ENCODE measurements at regions not wholly inside any gene's neighbourhood (a gene's known extent, or its start where the extent isn't known, plus 50 kb on each side); places are given as distances from the start of the nearest gene placed in this dataset.

- Mint-ChIP-seq H3K4me3 (no peak overlapping the region), H3K27me3 (ENCODE audit: low read depth) (peaks cover 1% of the 10 kb centered on the region), H3K9me3 (no peaks in the 10 kb centered on the region), H3K4me1 (ENCODE audit: low read depth) (peaks cover 8% of the 10 kb centered on the region), H3K36me3 (ENCODE audit: insufficient read depth) (no peaks in the 10 kb centered on the region)
- no peak for ATAC-seq
- DNase-seq: no peak
Measured at GRCh38 chr7:106606120-106606519, 54.8 kb downstream of the CCDC71L start.

GRCh38 chr7:106604971-106605370 is 56.0 kb downstream of the CCDC71L start:
- H3K9me3 Mint-ChIP-seq: no peaks in the 10 kb centered on the region
- H3K36me3 Mint-ChIP-seq (ENCODE audit: insufficient read depth): no peaks in the 10 kb centered on the region
- no peak for ATAC-seq
- H3K4me3 Mint-ChIP-seq: no peak overlapping the region
- H3K27me3 Mint-ChIP-seq (ENCODE audit: low read depth): no peaks in the 10 kb centered on the region
- H3K4me1 Mint-ChIP-seq (ENCODE audit: low read depth): peaks cover 8% of the 10 kb centered on the region
- no peak for DNase-seq

GRCh38 chr7:106604303-106604924 is 56.5 kb downstream of the CCDC71L start:
- Mint-ChIP-seq H3K27me3 (ENCODE audit: low read depth) (no peaks in the 10 kb centered on the region), H3K36me3 (ENCODE audit: insufficient read depth) (no peaks in the 10 kb centered on the region), H3K9me3 (no peaks in the 10 kb centered on the region), H3K4me1 (ENCODE audit: low read depth) (peaks cover 8% of the 10 kb centered on the region), H3K4me3 (no peak overlapping the region)
- DNase-seq: no peak
- peak; percentile 57 to 78 for ATAC-seq

- ATAC-seq (no peak), DNase-seq (no peak)
- Mint-ChIP-seq H3K4me3 (no peak overlapping the region), H3K9me3 (no peaks in the 10 kb centered on the region), H3K36me3 (ENCODE audit: insufficient read depth) (no peaks in the 10 kb centered on the region), H3K4me1 (ENCODE audit: low read depth) (peaks cover 14% of the 10 kb centered on the region), H3K27me3 (ENCODE audit: low read depth) (no peaks in the 10 kb centered on the region)
Measured at GRCh38 chr7:106603346-106603745, 57.6 kb downstream of the CCDC71L start.

- H3K27me3 Mint-ChIP-seq (ENCODE audit: low read depth): no peaks in the 10 kb centered on the region
- DNase-seq (no peak), ATAC-seq (no peak)
- H3K4me3 Mint-ChIP-seq: no peak overlapping the region
- peaks cover 14% of the 10 kb centered on the region for H3K4me1 Mint-ChIP-seq (ENCODE audit: low read depth)
- H3K9me3 Mint-ChIP-seq: no peaks in the 10 kb centered on the region
- no peaks in the 10 kb centered on the region for H3K36me3 Mint-ChIP-seq (ENCODE audit: insufficient read depth)
Measured at GRCh38 chr7:106602062-106602461, 58.9 kb downstream of the CCDC71L start.

- Mint-ChIP-seq H3K36me3 (ENCODE audit: insufficient read depth) (no peaks in the 10 kb centered on the region), H3K9me3 (no peaks in the 10 kb centered on the region), H3K4me3 (no peak overlapping the region), H3K4me1 (ENCODE audit: low read depth) (peaks cover 14% of the 10 kb centered on the region), H3K27me3 (ENCODE audit: low read depth) (no peaks in the 10 kb centered on the region)
- ATAC-seq: no peak
- DNase-seq: no peak
Measured at GRCh38 chr7:106600569-106601373, 60.2 kb downstream of the CCDC71L start.

- Mint-ChIP-seq H3K27me3 (ENCODE audit: low read depth) (no peaks in the 10 kb centered on the region), H3K4me3 (no peak overlapping the region), H3K9me3 (no peaks in the 10 kb centered on the region), H3K36me3 (ENCODE audit: insufficient read depth) (no peaks in the 10 kb centered on the region), H3K4me1 (ENCODE audit: low read depth) (peaks cover 9% of the 10 kb centered on the region)
- ATAC-seq (no peak), DNase-seq (no peak)
Measured at GRCh38 chr7:106599343-106599698, 61.6 kb downstream of the CCDC71L start.

- DNase-seq (peak; percentile 45), ATAC-seq (peak; percentile 99 to 100)
- Mint-ChIP-seq H3K4me3 (peak overlapping the region; percentile 39), H3K9me3 (no peaks in the 10 kb centered on the region), H3K36me3 (ENCODE audit: insufficient read depth) (no peaks in the 10 kb centered on the region), H3K4me1 (ENCODE audit: low read depth) (peaks cover 6% of the 10 kb centered on the region), H3K27me3 (ENCODE audit: low read depth) (no peaks in the 10 kb centered on the region)
Measured at GRCh38 chr7:106598663-106599342, 62.2 kb downstream of the CCDC71L start.

- no peaks in the 10 kb centered on the region for H3K9me3 Mint-ChIP-seq
- H3K36me3 Mint-ChIP-seq (ENCODE audit: insufficient read depth): no peaks in the 10 kb centered on the region
- DNase-seq: no peak
- peaks cover 6% of the 10 kb centered on the region for H3K4me1 Mint-ChIP-seq (ENCODE audit: low read depth)
- H3K4me3 Mint-ChIP-seq: no peak overlapping the region
- ATAC-seq: no peak
- no peaks in the 10 kb centered on the region for H3K27me3 Mint-ChIP-seq (ENCODE audit: low read depth)
Measured at GRCh38 chr7:106597751-106598546, 63.0 kb downstream of the CCDC71L start.

GRCh38 chr7:106597014-106597413 is 63.9 kb downstream of the CCDC71L start:
- ATAC-seq (no peak), DNase-seq (no peak)
- Mint-ChIP-seq H3K36me3 (ENCODE audit: insufficient read depth) (no peaks in the 10 kb centered on the region), H3K4me3 (no peak overlapping the region), H3K27me3 (ENCODE audit: low read depth) (no peaks in the 10 kb centered on the region), H3K4me1 (ENCODE audit: low read depth) (peaks cover 6% of the 10 kb centered on the region), H3K9me3 (no peaks in the 10 kb centered on the region)

- H3K4me1 Mint-ChIP-seq (ENCODE audit: low read depth): peaks cover 6% of the 10 kb centered on the region
Measured at GRCh38 chr7:106595922-106596321, 65.0 kb downstream of the CCDC71L start.

GRCh38 chr7:106593028-106593417 is 67.9 kb downstream of the CCDC71L start:
- Mint-ChIP-seq H3K27me3 (ENCODE audit: low read depth) (peaks cover 9% of the 10 kb centered on the region), H3K36me3 (ENCODE audit: insufficient read depth) (no peaks in the 10 kb centered on the region), H3K9me3 (no peaks in the 10 kb centered on the region), H3K4me1 (ENCODE audit: low read depth) (no peaks in the 10 kb centered on the region), H3K4me3 (no peak overlapping the region)
- no peak for DNase-seq
- ATAC-seq: no peak

More at GRCh38 chr7:106595922-106596321, 65.0 kb downstream of the CCDC71L start:
- Mint-ChIP-seq H3K9me3 (no peaks in the 10 kb centered on the region), H3K36me3 (ENCODE audit: insufficient read depth) (no peaks in the 10 kb centered on the region), H3K4me3 (no peak overlapping the region), H3K27me3 (ENCODE audit: low read depth) (no peaks in the 10 kb centered on the region)
- DNase-seq: no peak
- ATAC-seq: no peak

- DNase-seq: no peak
- no peak for ATAC-seq
- Mint-ChIP-seq H3K27me3 (ENCODE audit: low read depth) (peaks cover 9% of the 10 kb centered on the region), H3K9me3 (no peaks in the 10 kb centered on the region), H3K36me3 (ENCODE audit: insufficient read depth) (no peaks in the 10 kb centered on the region), H3K4me3 (no peak overlapping the region), H3K4me1 (ENCODE audit: low read depth) (no peaks in the 10 kb centered on the region)
Measured at GRCh38 chr7:106592282-106593027, 68.5 kb downstream of the CCDC71L start.

- DNase-seq (no peak), ATAC-seq (no peak)
- Mint-ChIP-seq H3K9me3 (no peaks in the 10 kb centered on the region), H3K36me3 (ENCODE audit: insufficient read depth) (no peaks in the 10 kb centered on the region), H3K27me3 (ENCODE audit: low read depth) (peaks cover 11% of the 10 kb centered on the region), H3K4me3 (no peak overlapping the region), H3K4me1 (ENCODE audit: low read depth) (no peaks in the 10 kb centered on the region)
Measured at GRCh38 chr7:106591146-106591545, 69.8 kb downstream of the CCDC71L start.
